Lower lobe of right lung (tissue), 2 donors: ENCODE measurements at regions not wholly inside any gene's neighbourhood (a gene's known extent, or its start where the extent isn't known, plus 50 kb on each side); places are given as distances from the start of the nearest gene placed in this dataset.

Experiments used
- ATAC-seq, 2 donors: fragments of 200-7000 bp; cut with Tn5 transposase; one replicate each; pipeline ENCODE4 v1.9.1; 2020 to 2022; ENCODE audit warnings: mild to moderate bottlenecking in 2 of 2, moderate library complexity in 2 of 2
- DNase-seq: peaks from one replicate; pipeline ENCODE4 v3.0.0-alpha.2; 2020
- H3K27ac ChIP-seq: fragments of 200-600 bp; one replicate; pipeline ENCODE4 v1.8.0; 2022
- H3K27me3 ChIP-seq: fragments of 200-600 bp; one replicate; pipeline ENCODE4 v1.8.0; 2022; ENCODE audit warnings: low read depth
- H3K36me3 ChIP-seq: fragments of 200-600 bp; one replicate; pipeline ENCODE4 v1.8.0; 2022; ENCODE audit warnings: mild to moderate bottlenecking
- H3K4me1 ChIP-seq: fragments of 200-600 bp; one replicate; pipeline ENCODE4 v1.8.0; 2022
- H3K4me3 ChIP-seq: fragments of 200-600 bp; one replicate; pipeline ENCODE4 v1.8.0; 2022; ENCODE audit warnings: mild to moderate bottlenecking
- H3K9me3 ChIP-seq: fragments of 200-600 bp; one replicate; pipeline ENCODE4 v1.8.0; 2022
- CTCF ChIP-seq: fragments of 200-600 bp; IDR thresholded peaks from one replicate; pipeline ENCODE4 v1.8.0; 2022; ENCODE audit warnings: antibody characterized with exemption, mild to moderate bottlenecking
- intact Hi-C: fragments of 100-400 bp; cut with DNase I; formaldehyde crosslinking; loops from one replicate; pipeline ENCODE4 v1.11.0; 2022
- donor health status: DM: no; HTN: yes; CAD: no; lungs with severe emphysema.

- Histone ChIP-seq H3K4me3 (no peak overlapping the region), H3K27ac (no peak overlapping the region), H3K9me3 (no peaks in the 10 kb centered on the region), H3K36me3 (no peaks in the 10 kb centered on the region), H3K4me1 (no peaks in the 10 kb centered on the region), H3K27me3 (no peaks in the 10 kb centered on the region)
- no peak for TF ChIP-seq CTCF
- intact Hi-C loops = no loop called here
- DNase-seq (no peak), ATAC-seq (no peak)
Observed at GRCh38 chr2:183665425-183665824, 541.2 kb downstream of the NUP35 start.

- no peak overlapping the region for H3K4me3 ChIP-seq
- no peak for TF ChIP-seq CTCF
- H3K9me3 ChIP-seq = no peaks in the 10 kb centered on the region
- no peak overlapping the region for H3K27ac ChIP-seq
- ATAC-seq = no peak
- H3K4me1 ChIP-seq = no peaks in the 10 kb centered on the region
- intact Hi-C loops = no loop called here
- DNase-seq = no peak
- no peaks in the 10 kb centered on the region for H3K36me3 ChIP-seq
- H3K27me3 ChIP-seq = no peaks in the 10 kb centered on the region
Observed at GRCh38 chr2:183666031-183666430, 541.8 kb downstream of the NUP35 start.

- TF ChIP-seq CTCF = no peak
- Histone ChIP-seq H3K4me1 (no peaks in the 10 kb centered on the region), H3K27ac (no peak overlapping the region), H3K4me3 (no peak overlapping the region), H3K9me3 (no peaks in the 10 kb centered on the region), H3K27me3 (no peaks in the 10 kb centered on the region), H3K36me3 (no peaks in the 10 kb centered on the region)
- ATAC-seq (no peak), DNase-seq (no peak)
- intact Hi-C loops = no loop called here
Observed at GRCh38 chr2:183671233-183671632, 547.0 kb downstream of the NUP35 start.

GRCh38 chr2:183678908-183679307 lies 554.7 kb downstream of the NUP35 start:
- H3K36me3 ChIP-seq = no peaks in the 10 kb centered on the region
- H3K4me3 ChIP-seq = no peak overlapping the region
- no peaks in the 10 kb centered on the region for H3K4me1 ChIP-seq
- intact Hi-C loops = no loop called here
- H3K9me3 ChIP-seq = no peaks in the 10 kb centered on the region
- TF ChIP-seq CTCF = no peak
- no peak for DNase-seq
- no peak for ATAC-seq
- H3K27ac ChIP-seq = no peak overlapping the region
- H3K27me3 ChIP-seq = no peaks in the 10 kb centered on the region

DNA sequence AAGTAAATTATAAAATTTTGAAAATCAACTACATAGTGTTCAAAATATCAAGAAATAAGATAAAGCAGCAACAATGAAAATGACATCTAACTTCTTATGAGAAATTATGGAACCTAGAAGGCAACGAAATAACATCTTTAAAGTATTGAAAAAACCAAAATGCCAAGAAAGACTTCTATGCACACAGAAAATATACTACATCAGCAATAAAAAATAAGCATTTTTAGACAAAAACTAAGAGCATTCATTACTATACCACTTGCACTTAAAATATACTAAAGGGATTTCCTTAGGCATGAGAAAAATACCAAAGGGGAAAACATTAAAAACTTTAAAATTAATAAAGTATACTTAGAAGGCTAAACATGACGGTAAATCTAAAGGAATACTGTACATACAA lies 556.3 kb downstream of the NUP35 start:
- no peak for TF ChIP-seq CTCF
- Histone ChIP-seq H3K4me1 (no peaks in the 10 kb centered on the region), H3K27ac (no peak overlapping the region), H3K4me3 (no peak overlapping the region), H3K9me3 (no peaks in the 10 kb centered on the region), H3K27me3 (no peaks in the 10 kb centered on the region), H3K36me3 (no peaks in the 10 kb centered on the region)
- DNase-seq = no peak
- ATAC-seq = no peak
- intact Hi-C loops = no loop called here

DNA sequence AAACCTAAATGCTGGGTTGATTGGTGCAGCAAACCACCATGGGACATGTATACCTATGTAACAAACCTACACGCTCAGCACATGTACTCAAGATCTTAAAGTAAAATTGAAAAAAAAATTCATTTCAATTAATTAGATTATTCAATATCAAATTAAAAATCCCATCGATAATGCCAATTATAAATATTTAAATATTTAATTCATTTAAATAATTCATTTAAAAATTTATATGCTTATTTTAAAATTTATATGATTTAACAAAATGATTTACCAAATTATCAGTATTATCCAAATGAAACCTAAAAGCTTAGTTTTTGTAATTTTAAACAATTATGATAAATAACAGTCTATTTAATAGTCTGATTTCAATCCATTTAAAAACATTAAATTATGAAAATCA lies 560.4 kb downstream of the NUP35 start:
- ATAC-seq (no peak), DNase-seq (no peak)
- no peaks in the 10 kb centered on the region for H3K27me3 ChIP-seq
- no peaks in the 10 kb centered on the region for H3K9me3 ChIP-seq
- no peaks in the 10 kb centered on the region for H3K36me3 ChIP-seq
- no peak overlapping the region for H3K27ac ChIP-seq
- H3K4me3 ChIP-seq = no peak overlapping the region
- TF ChIP-seq CTCF = no peak
- intact Hi-C loops = no loop called here
- no peaks in the 10 kb centered on the region for H3K4me1 ChIP-seq
